Hepatocyte (in vitro differentiated cells): ENCODE measurements at regions not wholly inside any gene's neighbourhood (a gene's known extent, or its start where the extent isn't known, plus 50 kb on each side); places are given as distances from the start of the nearest gene placed in this dataset.

Experiments
- DNase-seq: peaks from one replicate; pipeline ENCODE4 v3.0.0-alpha.2; 2016; ENCODE audit warnings: low spot score
- H2AFZ ChIP-seq: fragments of 200-600 bp; sonication (generic); 2 replicates; pipeline ENCODE4 v1.6.0; 2016; ENCODE audit warnings: antibody characterized with exemption, mild to moderate bottlenecking
- H3K27ac ChIP-seq: fragments of 200-600 bp; sonication (generic); 2 replicates; pipeline ENCODE4 v1.5.1; 2016; ENCODE audit warnings: mild to moderate bottlenecking
- H3K27me3 ChIP-seq: fragments of 200-600 bp; sonication (generic); 2 replicates; pipeline ENCODE4 v1.6.1; 2016
- H3K36me3 ChIP-seq: fragments of 200-600 bp; sonication (generic); replicated peaks from 2 replicates; pipeline ENCODE4 v1.5.1; 2016; ENCODE audit warnings: low read depth; ENCODE audit not compliant: insufficient read depth
- H3K4me1 ChIP-seq: fragments of 200-600 bp; sonication (generic); 2 replicates; pipeline ENCODE4 v1.5.1; 2016; ENCODE audit warnings: mild to moderate bottlenecking, moderate library complexity; ENCODE audit not compliant: insufficient read depth
- H3K4me2 ChIP-seq: fragments of 200-600 bp; sonication (generic); 2 replicates; pipeline ENCODE4 v1.6.0; 2016
- H3K4me3 ChIP-seq: fragments of 200-600 bp; sonication (generic); 2 replicates; pipeline ENCODE4 v1.5.1; 2016; ENCODE audit warnings: mild to moderate bottlenecking
- H3K79me2 ChIP-seq: fragments of 200-600 bp; sonication (generic); 2 replicates; pipeline ENCODE4 v1.6.0; 2017; ENCODE audit warnings: mild to moderate bottlenecking
- H3K9me2 ChIP-seq: fragments of 200-600 bp; sonication (generic); replicated peaks from 2 replicates; pipeline ENCODE4 v1.6.0; 2017; ENCODE audit warnings: mild to moderate bottlenecking; ENCODE audit not compliant: insufficient read depth
- H3K9me3 ChIP-seq: fragments of 200-600 bp; sonication (generic); 2 replicates; pipeline ENCODE4 v1.5.1; 2016; ENCODE audit warnings: low read depth, mild to moderate bottlenecking
- H4K20me1 ChIP-seq: fragments of 200-600 bp; sonication (generic); 2 replicates; pipeline ENCODE4 v1.6.0; 2016; ENCODE audit warnings: mild to moderate bottlenecking; ENCODE audit not compliant: insufficient read depth, poor library complexity, severe bottlenecking
- EZH2 ChIP-seq: fragments of 200-600 bp; sonication (generic); IDR thresholded peaks from 2 replicates; pipeline ENCODE4 v1.6.1; 2016; ENCODE audit warnings: antibody characterized with exemption, mild to moderate bottlenecking, borderline replicate concordance
- EZH2phosphoT487 ChIP-seq: fragments of 200-600 bp; sonication (generic); IDR thresholded peaks from one replicate; pipeline ENCODE4 v1.6.1; 2018; ENCODE audit warnings: antibody characterized with exemption, mild to moderate bottlenecking, low read depth, moderate library complexity; ENCODE audit not compliant: unreplicated experiment, severe bottlenecking
- WGBS: methylation state at CpG from one replicate; pipeline ENCODE4 v1.1.6; 2016; ENCODE audit warnings: low lambda C conversion rate; ENCODE audit errors: missing lambda C conversion rate; 5-methylcytosine and 5-hydroxymethylcytosine counted together
- TF ChIP-seq, protein P1 (sequence below): fragments of 200-600 bp; sonication (generic); IDR thresholded peaks from 2 replicates; pipeline ENCODE4 v1.5.1; 2016; ENCODE audit warnings: antibody characterized with exemption, mild to moderate bottlenecking; ENCODE audit not compliant: poor library complexity

GRCh38 chr3:18505056-18505455 lies 79.9 kb upstream of the SATB1 start:
- H3K79me2 ChIP-seq = no peaks in the 10 kb centered on the region
- peaks cover 5% of the 10 kb centered on the region for H3K4me1 ChIP-seq
- H3K9me2 ChIP-seq = no peaks in the 10 kb centered on the region
- TF ChIP-seq EZH2 (no peak), EZH2phosphoT487 (no peak)
- TF ChIP-seq, protein P1, sequence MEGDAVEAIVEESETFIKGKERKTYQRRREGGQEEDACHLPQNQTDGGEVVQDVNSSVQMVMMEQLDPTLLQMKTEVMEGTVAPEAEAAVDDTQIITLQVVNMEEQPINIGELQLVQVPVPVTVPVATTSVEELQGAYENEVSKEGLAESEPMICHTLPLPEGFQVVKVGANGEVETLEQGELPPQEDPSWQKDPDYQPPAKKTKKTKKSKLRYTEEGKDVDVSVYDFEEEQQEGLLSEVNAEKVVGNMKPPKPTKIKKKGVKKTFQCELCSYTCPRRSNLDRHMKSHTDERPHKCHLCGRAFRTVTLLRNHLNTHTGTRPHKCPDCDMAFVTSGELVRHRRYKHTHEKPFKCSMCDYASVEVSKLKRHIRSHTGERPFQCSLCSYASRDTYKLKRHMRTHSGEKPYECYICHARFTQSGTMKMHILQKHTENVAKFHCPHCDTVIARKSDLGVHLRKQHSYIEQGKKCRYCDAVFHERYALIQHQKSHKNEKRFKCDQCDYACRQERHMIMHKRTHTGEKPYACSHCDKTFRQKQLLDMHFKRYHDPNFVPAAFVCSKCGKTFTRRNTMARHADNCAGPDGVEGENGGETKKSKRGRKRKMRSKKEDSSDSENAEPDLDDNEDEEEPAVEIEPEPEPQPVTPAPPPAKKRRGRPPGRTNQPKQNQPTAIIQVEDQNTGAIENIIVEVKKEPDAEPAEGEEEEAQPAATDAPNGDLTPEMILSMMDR = no peak
- H3K4me3 ChIP-seq = no peak overlapping the region
- no peak overlapping the region for H2AFZ ChIP-seq
- H4K20me1 ChIP-seq = no peaks in the 10 kb centered on the region
- DNase-seq = no peak
- H3K9me3 ChIP-seq = no peaks in the 10 kb centered on the region
- no peak overlapping the region for H3K27ac ChIP-seq
- H3K27me3 ChIP-seq = no peaks in the 10 kb centered on the region
- H3K4me2 ChIP-seq = no peak overlapping the region
- H3K36me3 ChIP-seq = no peaks in the 10 kb centered on the region

GRCh38 chr3:18501679-18502343 lies 76.7 kb upstream of the SATB1 start:
- TF ChIP-seq EZH2phosphoT487 = no peak
- TF ChIP-seq, protein P1 = no peak
- no peak for TF ChIP-seq EZH2
- H3K4me3 ChIP-seq = no peak overlapping the region
- no peaks in the 10 kb centered on the region for H3K79me2 ChIP-seq
- H2AFZ ChIP-seq = no peak overlapping the region
- no peak overlapping the region for H3K4me2 ChIP-seq
- H3K9me2 ChIP-seq = no peaks in the 10 kb centered on the region
- peak; percentile 8 for DNase-seq
- no peaks in the 10 kb centered on the region for H3K9me3 ChIP-seq
- H3K27me3 ChIP-seq = no peaks in the 10 kb centered on the region
- 76% methylated on average over 1 of the region's 1 CpG for WGBS
- H3K36me3 ChIP-seq = no peaks in the 10 kb centered on the region
- H4K20me1 ChIP-seq = no peaks in the 10 kb centered on the region
- H3K27ac ChIP-seq = no peak overlapping the region
- peaks cover 5% of the 10 kb centered on the region for H3K4me1 ChIP-seq

DNA sequence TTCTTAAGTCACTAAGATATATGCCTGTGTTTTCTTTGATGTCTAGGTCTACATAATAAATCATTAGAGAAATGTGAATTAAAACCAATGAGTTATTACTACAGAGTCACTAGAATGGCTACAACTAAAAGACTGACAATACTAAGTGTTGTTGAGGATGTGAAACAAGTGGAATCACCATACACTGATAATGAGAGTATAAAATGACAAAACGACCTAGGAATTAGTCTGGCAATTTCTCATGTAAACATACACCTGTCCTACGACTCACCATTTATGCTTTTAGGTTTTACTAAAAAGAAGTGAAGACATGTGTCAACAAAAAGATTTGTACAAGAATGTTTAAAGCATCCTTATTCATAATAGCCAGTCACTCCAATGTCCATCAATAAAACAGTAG lies 75.2 kb upstream of the SATB1 start:
- H3K36me3 ChIP-seq = no peaks in the 10 kb centered on the region
- H3K4me1 ChIP-seq = peaks cover 5% of the 10 kb centered on the region
- WGBS = 76% methylated on average over 2 of the region's 2 CpGs
- H3K79me2 ChIP-seq = no peaks in the 10 kb centered on the region
- H4K20me1 ChIP-seq = no peaks in the 10 kb centered on the region
- no peak for DNase-seq
- H3K9me3 ChIP-seq = no peaks in the 10 kb centered on the region
- H3K9me2 ChIP-seq = no peaks in the 10 kb centered on the region
- no peak overlapping the region for H3K4me3 ChIP-seq
- no peak overlapping the region for H3K4me2 ChIP-seq
- H3K27ac ChIP-seq = no peak overlapping the region
- H3K27me3 ChIP-seq = no peaks in the 10 kb centered on the region
- TF ChIP-seq EZH2phosphoT487 (no peak), EZH2 (no peak)
- TF ChIP-seq, protein P1 = no peak
- no peak overlapping the region for H2AFZ ChIP-seq
